H1 (cell line): ENCODE measurements at regions not wholly inside any gene's neighbourhood (a gene's known extent, or its start where the extent isn't known, plus 50 kb on each side); places are given as distances from the start of the nearest gene placed in this dataset.

Source experiments
- CHD7 ChIP-seq: fragments of 300-600 bp; sonication (generic); IDR thresholded peaks from 2 replicates; pipeline ENCODE4 v1.7.1; 2012; ENCODE audit warnings: low read length, moderate library complexity, mild to moderate bottlenecking, inconsistent platforms; ENCODE audit not compliant: insufficient replicate concordance
- FOSL1 ChIP-seq: IDR thresholded peaks from 2 replicates; pipeline ENCODE4 v1.6.1; 2011; ENCODE audit warnings: mild to moderate bottlenecking, low read depth, low read length, moderate library complexity; ENCODE audit not compliant: insufficient read depth
- JUND ChIP-seq: IDR thresholded peaks from 2 replicates; pipeline ENCODE4 v1.6.1; 2011; ENCODE audit warnings: mild to moderate bottlenecking, improper control_type of control experiment, low read length
- KDM4A ChIP-seq: IDR thresholded peaks from one replicate; pipeline ENCODE4 v1.7.1; 2012; ENCODE audit warnings: low read depth, mild to moderate bottlenecking, moderate library complexity, low read length, inconsistent platforms; ENCODE audit not compliant: severe bottlenecking
- PHF8 ChIP-seq: fragments of 200-600 bp; sonication (generic); conservative IDR thresholded peaks from 2 replicates; pipeline ENCODE4 v1.7.1; 2012; ENCODE audit warnings: low read depth, mild to moderate bottlenecking, inconsistent platforms, low read length, moderate library complexity
- RAD21 ChIP-seq, 2 experiments: IDR thresholded peaks in 1 of 2; conservative IDR thresholded peaks in 1 of 2; 2 replicates each; pipeline ENCODE4 v1.6.1; 2011; ENCODE audit warnings: low read depth in 2 of 2, low read length in 2 of 2, improper control_type of control experiment in 1 of 2, inconsistent platforms in 1 of 2, mild to moderate bottlenecking in 1 of 2, moderate library complexity in 1 of 2
- SP1 ChIP-seq: IDR thresholded peaks from 2 replicates; pipeline ENCODE4 v1.6.1; 2011; ENCODE audit warnings: low read depth, low read length
- SP2 ChIP-seq: IDR thresholded peaks from 2 replicates; pipeline ENCODE4 v1.6.1; 2012; ENCODE audit warnings: mild to moderate bottlenecking, low read length, inconsistent platforms
- TCF12 ChIP-seq: IDR thresholded peaks from 2 replicates; pipeline ENCODE4 v1.6.1; 2011; ENCODE audit warnings: low read depth, mild to moderate bottlenecking, low read length
- YY1 ChIP-seq: IDR thresholded peaks from 2 replicates; pipeline ENCODE4 v1.6.1; 2011; ENCODE audit warnings: low read depth, mild to moderate bottlenecking, low read length

GRCh38 chr14:97468220-97468619, 671.0 kb downstream of the VRK1 start (continued):
- TF ChIP-seq CHD7 (no peak), SP1 (no peak), RAD21 (IDR thresholded peaks at IDR 0.05 in 1 of 2, conservative IDR thresholded peaks at IDR 0.05 in 1 of 2; ENCODE audit: low read depth in 2 of 2, low read length in 2 of 2) (no peak), KDM4A (no peak), YY1 (no peak), SP2 (no peak), PHF8 (no peak), TCF12 (no peak), JUND (no peak), FOSL1 (no peak)
